H9 (cell line): ENCODE measurements at regions not wholly inside any gene's neighbourhood (a gene's known extent, or its start where the extent isn't known, plus 50 kb on each side); places are given as distances from the start of the nearest gene placed in this dataset.

Experiments
- DNase-seq: peaks from one replicate; pipeline ENCODE4 v3.0.0-alpha.2; 2017
- H2AFZ ChIP-seq: one replicate; pipeline ENCODE4 v1.6.1; 2013; ENCODE audit warnings: mild to moderate bottlenecking, low read length, control low read depth, moderate library complexity
- H2AK5ac ChIP-seq: 2 replicates; pipeline ENCODE4 v1.6.1; 2013; ENCODE audit warnings: low read length, control low read depth, mixed read lengths; ENCODE audit not compliant: insufficient read length
- H2BK120ac ChIP-seq: one replicate; pipeline ENCODE4 v1.6.1; 2013; ENCODE audit warnings: low read depth, mild to moderate bottlenecking, low read length, control low read depth, inconsistent platforms; ENCODE audit not compliant: poor library complexity, severe bottlenecking
- H2BK12ac ChIP-seq: 2 replicates; pipeline ENCODE4 v1.6.1; 2013; ENCODE audit warnings: low read length, control low read depth, mixed read lengths, low read depth; ENCODE audit not compliant: insufficient read length
- H2BK15ac ChIP-seq: 2 replicates; pipeline ENCODE4 v1.6.1; 2013; ENCODE audit warnings: low read depth, low read length, control low read depth
- H2BK20ac ChIP-seq: one replicate; pipeline ENCODE4 v1.6.1; 2013; ENCODE audit warnings: low read depth, mild to moderate bottlenecking, low read length, control low read depth, inconsistent platforms; ENCODE audit not compliant: poor library complexity, severe bottlenecking
- H2BK5ac ChIP-seq: 2 replicates; pipeline ENCODE4 v1.6.1; 2013; ENCODE audit warnings: low read length, control low read depth, mixed read lengths; ENCODE audit not compliant: insufficient read length
- H3K14ac ChIP-seq: 2 replicates; pipeline ENCODE4 v1.6.1; 2013; ENCODE audit warnings: low read length, control low read depth; ENCODE audit not compliant: insufficient read depth
- H3K18ac ChIP-seq: 2 replicates; pipeline ENCODE4 v1.6.1; 2013; ENCODE audit warnings: low read depth, mild to moderate bottlenecking, mixed read lengths, low read length, control low read depth; ENCODE audit not compliant: insufficient read length
- H3K23ac ChIP-seq: 2 replicates; pipeline ENCODE4 v1.6.1; 2013; ENCODE audit warnings: low read length, control low read depth, mixed read lengths, low read depth; ENCODE audit not compliant: insufficient read length
- H3K23me2 ChIP-seq: 2 replicates; pipeline ENCODE4 v1.6.1; 2013; ENCODE audit warnings: low read depth, mild to moderate bottlenecking, mixed read lengths, low read length, control low read depth; ENCODE audit not compliant: insufficient read length, poor library complexity, severe bottlenecking
- H3K27ac ChIP-seq: 2 replicates; pipeline ENCODE4 v1.5.1; 2013; ENCODE audit warnings: low read length, control low read depth, mixed read lengths, low read depth; ENCODE audit not compliant: insufficient read length
- H3K27me3 ChIP-seq: 2 replicates; pipeline ENCODE4 v1.6.1; 2013; ENCODE audit warnings: low read length, control low read depth, inconsistent platforms; ENCODE audit not compliant: insufficient read depth
- H3K4ac ChIP-seq: 2 replicates; pipeline ENCODE4 v1.6.1; 2013; ENCODE audit warnings: low read depth, mild to moderate bottlenecking, control low read depth, inconsistent platforms, low read length, moderate library complexity
- H3K4me1 ChIP-seq: 2 replicates; pipeline ENCODE4 v1.6.1; 2013; ENCODE audit warnings: low read length, control low read depth, inconsistent platforms; ENCODE audit not compliant: insufficient read depth
- H3K4me2 ChIP-seq: 2 replicates; pipeline ENCODE4 v1.6.1; 2013; ENCODE audit warnings: low read length, control low read depth, mixed read lengths; ENCODE audit not compliant: insufficient read length, insufficient read depth
- H3K56ac ChIP-seq: 2 replicates; pipeline ENCODE4 v1.6.1; 2013; ENCODE audit warnings: low read depth, mild to moderate bottlenecking, mixed read lengths, low read length, control low read depth; ENCODE audit not compliant: insufficient read length
- H3K79me1 ChIP-seq: 2 replicates; pipeline ENCODE4 v1.6.1; 2013; ENCODE audit warnings: low read depth, mild to moderate bottlenecking, moderate library complexity, low read length, control low read depth, inconsistent platforms; ENCODE audit not compliant: insufficient read depth, poor library complexity, severe bottlenecking
- H3K79me2 ChIP-seq: 2 replicates; pipeline ENCODE4 v1.6.1; 2013; ENCODE audit warnings: low read length, control low read depth, inconsistent platforms; ENCODE audit not compliant: insufficient read depth
- H3K9ac ChIP-seq: 2 replicates; pipeline ENCODE4 v1.6.1; 2013; ENCODE audit warnings: low read length, control low read depth, mixed read lengths; ENCODE audit not compliant: insufficient read length; ENCODE audit errors: extremely low read depth
- H3K9me3 ChIP-seq: one replicate; pipeline ENCODE4 v1.6.1; 2013; ENCODE audit warnings: low read depth, low read length, inconsistent platforms; ENCODE audit not compliant: control insufficient read depth
- H3T11ph ChIP-seq: one replicate; pipeline ENCODE4 v1.6.1; 2013; ENCODE audit warnings: mild to moderate bottlenecking, low read length, control low read depth, inconsistent platforms
- H4K20me1 ChIP-seq: one replicate; pipeline ENCODE4 v1.6.1; 2013; ENCODE audit not compliant: control insufficient read depth, insufficient read length, insufficient read depth
- H4K5ac ChIP-seq: 2 replicates; pipeline ENCODE4 v1.6.1; 2013; ENCODE audit warnings: low read depth, mild to moderate bottlenecking, mixed read lengths, low read length, control low read depth; ENCODE audit not compliant: insufficient read length
- H4K8ac ChIP-seq: replicated peaks from 2 replicates; pipeline ENCODE4 v1.6.1; 2013; ENCODE audit warnings: low read length, control low read depth, mixed read lengths, low read depth; ENCODE audit not compliant: insufficient read length
- H4K91ac ChIP-seq: 2 replicates; pipeline ENCODE4 v1.6.1; 2013; ENCODE audit warnings: low read depth, mild to moderate bottlenecking, moderate library complexity, mixed read lengths, low read length, control low read depth; ENCODE audit not compliant: insufficient read length
- H3K27ac Mint-ChIP-seq, 3 experiments: 2 replicates in 2 of 3; 3 replicates in 1 of 3; pipeline ENCODE4 v1.8.0; 2020 to 2021; ENCODE audit warnings: mixed read lengths in 3 of 3, mild to moderate bottlenecking in 1 of 3, moderate library complexity in 1 of 3
- H3K27me3 Mint-ChIP-seq: 2 replicates; pipeline ENCODE4 v1.8.0; 2021; ENCODE audit warnings: low read depth, mild to moderate bottlenecking, moderate library complexity, mixed read lengths
- H3K36me3 Mint-ChIP-seq, 3 experiments: 2 replicates in 2 of 3; 3 replicates in 1 of 3; pipeline ENCODE4 v1.8.0; 2020 to 2021; ENCODE audit warnings: low read depth in 3 of 3, mixed read lengths in 3 of 3; ENCODE audit not compliant: insufficient read depth in 1 of 3
- H3K4me1 Mint-ChIP-seq, 2 experiments: 2 replicates each; pipeline ENCODE4 v1.8.0; 2020; ENCODE audit warnings: mixed read lengths in 2 of 2
- H3K4me3 Mint-ChIP-seq, 2 experiments: 2 replicates in 1 of 2; 3 replicates in 1 of 2; pipeline ENCODE4 v1.8.0; 2020 to 2021; ENCODE audit warnings: mild to moderate bottlenecking in 2 of 2, mixed read lengths in 2 of 2, moderate library complexity in 1 of 2
- H3K9me3 Mint-ChIP-seq, 2 experiments: 2 replicates in 1 of 2; 3 replicates in 1 of 2; pipeline ENCODE4 v1.8.0; 2020; ENCODE audit warnings: mild to moderate bottlenecking in 2 of 2, mixed read lengths in 2 of 2, moderate library complexity in 1 of 2
- WGBS: extraction: QIAGEN DNeasy Blood & Tissue Kit; methylation state at CpG from one replicate; pipeline ENCODE4 v1.1.7; 2013; ENCODE audit warnings: missing lambda C conversion rate, low lambda C conversion rate, mixed read lengths; ENCODE audit not compliant: insufficient read length; ENCODE audit errors: extremely low coverage; 5-methylcytosine and 5-hydroxymethylcytosine counted together
- TF ChIP-seq, protein P1 (sequence below): fragments of 200-600 bp; sonication (generic); conservative IDR thresholded peaks from 3 replicates; pipeline ENCODE4 v1.8.0; 2021; ENCODE audit warnings: antibody characterized with exemption, mild to moderate bottlenecking

DNA sequence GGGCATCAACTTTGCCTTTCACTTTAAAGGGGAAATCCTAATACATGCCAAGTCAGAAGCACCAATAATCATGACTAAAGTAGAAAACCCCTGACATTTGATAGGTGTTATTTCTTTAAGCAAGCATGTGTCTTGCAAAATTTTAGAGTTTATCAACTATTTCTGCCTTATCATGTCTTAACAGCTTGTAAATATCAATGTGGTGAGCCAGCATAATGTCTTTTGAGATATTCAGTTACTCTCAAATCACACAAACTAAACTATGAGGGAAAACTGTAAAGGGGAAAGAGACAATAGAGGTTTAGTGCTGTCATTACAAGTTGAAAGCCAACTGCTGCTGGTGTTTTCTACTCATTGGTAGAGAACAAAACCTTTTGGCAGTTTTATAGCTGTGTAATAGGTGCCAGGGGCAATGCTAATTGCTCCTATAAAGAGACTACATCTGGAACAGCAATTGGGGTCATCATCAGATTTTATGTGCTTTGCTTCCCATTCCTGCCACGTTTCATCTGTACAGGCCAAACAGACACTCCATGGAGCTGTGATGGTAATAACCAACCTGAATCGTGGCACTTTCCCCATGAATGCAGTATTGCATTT is 1027.4 kb downstream of the FSCB start:
- H4K20me1 ChIP-seq: no peaks in the 10 kb centered on the region
- H3K9me3 Mint-ChIP-seq: no peaks in the 10 kb centered on the region
- H3K14ac ChIP-seq: no peak overlapping the region
- no peak overlapping the region for H2AFZ ChIP-seq
- no peak overlapping the region for H2BK20ac ChIP-seq
- H3K4me1 ChIP-seq: no peaks in the 10 kb centered on the region
- no peaks in the 10 kb centered on the region for H3K9me3 ChIP-seq
- peaks cover 0 to 5% (median 0%) of the 10 kb centered on the region in 3 experiments; a peak in 2 of 7 replicates for H3K36me3 Mint-ChIP-seq
- H2AK5ac ChIP-seq: no peak overlapping the region
- no peak overlapping the region for H3K27ac Mint-ChIP-seq
- H3K4me2 ChIP-seq: no peak overlapping the region
- TF ChIP-seq, protein P1, sequence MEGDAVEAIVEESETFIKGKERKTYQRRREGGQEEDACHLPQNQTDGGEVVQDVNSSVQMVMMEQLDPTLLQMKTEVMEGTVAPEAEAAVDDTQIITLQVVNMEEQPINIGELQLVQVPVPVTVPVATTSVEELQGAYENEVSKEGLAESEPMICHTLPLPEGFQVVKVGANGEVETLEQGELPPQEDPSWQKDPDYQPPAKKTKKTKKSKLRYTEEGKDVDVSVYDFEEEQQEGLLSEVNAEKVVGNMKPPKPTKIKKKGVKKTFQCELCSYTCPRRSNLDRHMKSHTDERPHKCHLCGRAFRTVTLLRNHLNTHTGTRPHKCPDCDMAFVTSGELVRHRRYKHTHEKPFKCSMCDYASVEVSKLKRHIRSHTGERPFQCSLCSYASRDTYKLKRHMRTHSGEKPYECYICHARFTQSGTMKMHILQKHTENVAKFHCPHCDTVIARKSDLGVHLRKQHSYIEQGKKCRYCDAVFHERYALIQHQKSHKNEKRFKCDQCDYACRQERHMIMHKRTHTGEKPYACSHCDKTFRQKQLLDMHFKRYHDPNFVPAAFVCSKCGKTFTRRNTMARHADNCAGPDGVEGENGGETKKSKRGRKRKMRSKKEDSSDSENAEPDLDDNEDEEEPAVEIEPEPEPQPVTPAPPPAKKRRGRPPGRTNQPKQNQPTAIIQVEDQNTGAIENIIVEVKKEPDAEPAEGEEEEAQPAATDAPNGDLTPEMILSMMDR: no peak
- no peak overlapping the region for H3K4ac ChIP-seq
- H2BK15ac ChIP-seq: no peak overlapping the region
- no peak overlapping the region for H3T11ph ChIP-seq
- H2BK5ac ChIP-seq: no peak overlapping the region
- WGBS: no CpG with 5 or more reads among the region's 2 CpGs
- H4K8ac ChIP-seq: no peak overlapping the region
- H3K27me3 Mint-ChIP-seq: no peaks in the 10 kb centered on the region
- peaks cover 25 to 32% of the 10 kb centered on the region in 2 experiments for H3K4me1 Mint-ChIP-seq
- no peak overlapping the region for H4K5ac ChIP-seq
- H2BK12ac ChIP-seq: no peak overlapping the region
- no peak overlapping the region for H3K9ac ChIP-seq
- H3K79me1 ChIP-seq: no peaks in the 10 kb centered on the region
- H3K27me3 ChIP-seq: no peaks in the 10 kb centered on the region
- no peak overlapping the region for H3K4me3 Mint-ChIP-seq
- H3K18ac ChIP-seq: no peak overlapping the region
- H3K56ac ChIP-seq: no peak overlapping the region
- H4K91ac ChIP-seq: no peak overlapping the region
- no peak for DNase-seq
- no peaks in the 10 kb centered on the region for H3K23me2 ChIP-seq
- H2BK120ac ChIP-seq: no peak overlapping the region
- H3K23ac ChIP-seq: no peak overlapping the region
- H3K27ac ChIP-seq: no peak overlapping the region
- no peaks in the 10 kb centered on the region for H3K79me2 ChIP-seq
